Activated T-cell treated with anti-CD3 and anti-CD28 coated beads for 4 hours (primary cell): ENCODE measurements at regions not wholly inside any gene's neighbourhood (a gene's known extent, or its start where the extent isn't known, plus 50 kb on each side); places are given as distances from the start of the nearest gene placed in this dataset.
"Not testable (repeated sequence)": the region's sequence is repeated elsewhere in the genome, so short reads cannot be mapped to it uniquely, and the experiment has no call there.

Experiments used
- DNase-seq: peaks from one replicate; pipeline ENCODE4 v3.0.0-alpha.2; 2020

DNA sequence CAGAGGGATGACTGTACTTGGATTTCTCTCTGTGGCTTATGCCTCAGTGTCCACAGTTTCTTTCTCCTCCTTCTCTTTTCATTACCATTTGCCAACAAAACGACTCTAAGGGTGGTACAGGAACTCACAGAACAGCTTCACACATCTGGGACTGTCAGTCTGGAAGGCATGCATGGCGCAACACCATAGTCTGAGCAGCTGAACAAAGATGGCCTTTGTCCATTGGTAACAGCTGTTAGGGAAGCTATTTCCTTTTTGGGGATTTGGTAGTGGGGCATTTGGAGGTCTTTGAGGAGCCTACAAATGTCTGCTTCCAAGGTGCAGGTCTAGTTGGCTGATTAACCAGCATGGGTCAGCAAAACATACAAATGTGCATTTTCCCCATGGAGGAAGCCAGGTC lies 81.4 kb upstream of the PCDH8 start:
- no peak for DNase-seq

DNA sequence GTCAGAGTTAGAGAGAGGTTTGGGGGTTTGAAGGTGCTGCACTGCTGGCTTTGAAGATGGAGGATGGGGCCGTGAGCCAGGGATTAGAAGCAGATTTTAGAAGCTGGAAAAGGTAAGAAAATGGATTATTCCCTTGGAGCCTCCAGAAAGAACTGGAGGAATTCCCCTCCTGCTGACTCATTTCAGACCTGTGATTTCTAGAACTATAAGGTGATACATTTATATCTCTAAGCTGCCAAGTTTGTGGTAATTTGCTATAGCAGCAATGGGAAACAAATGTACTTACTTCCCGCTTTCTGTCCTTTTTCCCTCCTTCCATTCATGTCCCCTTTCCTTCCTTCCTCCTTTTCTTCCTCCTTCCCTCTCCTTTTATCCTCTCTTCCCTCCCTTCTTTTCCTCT lies 78.5 kb upstream of the PCDH8 start:
- no peak for DNase-seq

DNA sequence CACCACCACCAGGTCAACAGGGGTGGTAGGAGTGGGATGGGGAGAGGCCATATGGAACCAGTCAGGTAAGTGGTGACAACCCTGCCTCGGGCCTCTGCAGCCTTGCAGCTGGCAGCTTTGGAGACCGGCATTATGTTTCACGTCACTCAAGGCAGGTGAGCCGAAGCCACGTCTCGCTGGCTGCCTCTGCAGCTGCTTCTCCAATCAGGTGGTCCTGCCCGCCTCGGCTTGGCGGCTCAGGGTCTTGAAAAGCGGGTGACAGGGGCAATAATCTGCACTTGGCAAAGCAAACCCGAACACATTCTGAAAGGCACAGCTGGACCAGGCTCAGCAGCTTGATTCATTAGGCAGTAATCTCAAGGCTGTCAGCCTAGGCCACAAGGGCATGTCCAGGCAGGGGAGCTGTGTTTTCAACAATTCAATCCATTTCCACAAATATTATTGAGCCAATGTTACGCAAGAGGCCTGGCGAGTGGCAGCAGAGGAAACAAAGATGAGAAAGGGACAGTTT lies 77.4 kb upstream of the PCDH8 start:
- DNase-seq: no peak

- DNase-seq: no peak
Observed at GRCh38 chr13:52925251-52925650, 76.8 kb upstream of the PCDH8 start.

DNA sequence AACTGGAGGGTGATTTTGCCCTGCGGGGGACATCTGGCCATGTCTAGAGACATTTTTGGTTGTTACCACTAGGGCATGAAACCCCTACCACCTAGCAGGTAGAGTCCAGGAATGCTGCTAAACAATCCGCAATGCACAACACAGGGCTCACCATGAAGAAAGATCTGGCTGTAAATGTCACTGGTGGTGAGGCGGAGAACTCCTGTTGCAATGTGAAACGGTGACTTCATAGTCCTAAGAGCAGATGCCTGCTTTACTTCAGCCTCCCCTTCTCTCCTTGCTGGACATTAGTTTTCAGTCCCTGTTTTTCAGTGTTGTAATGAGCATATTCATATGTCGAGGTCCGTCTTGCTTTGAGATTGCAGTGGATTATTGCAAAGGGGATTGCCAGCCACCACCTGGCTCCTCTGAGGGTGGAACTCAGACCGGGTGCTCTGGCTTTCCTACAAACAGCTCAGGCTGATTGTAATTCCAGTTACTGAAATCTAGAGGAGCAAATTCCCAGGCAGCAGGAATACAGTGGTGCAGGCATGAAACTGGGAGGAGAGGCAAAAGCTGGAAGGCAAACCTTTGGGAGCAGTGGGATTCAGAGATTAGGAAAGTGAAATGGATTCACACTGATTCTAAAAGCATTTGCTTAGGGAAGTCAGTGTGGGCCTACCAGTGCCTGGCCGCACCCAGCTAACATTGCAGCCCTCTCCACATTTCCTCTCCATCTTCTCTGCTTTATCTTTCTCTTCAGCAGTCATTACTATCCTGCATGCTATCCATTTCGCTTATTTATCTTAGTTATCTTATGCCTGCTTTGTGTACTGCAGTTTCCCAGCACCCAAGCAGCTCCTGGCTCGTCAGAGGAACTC lies 76.1 kb upstream of the PCDH8 start:
- DNase-seq: no peak

DNA sequence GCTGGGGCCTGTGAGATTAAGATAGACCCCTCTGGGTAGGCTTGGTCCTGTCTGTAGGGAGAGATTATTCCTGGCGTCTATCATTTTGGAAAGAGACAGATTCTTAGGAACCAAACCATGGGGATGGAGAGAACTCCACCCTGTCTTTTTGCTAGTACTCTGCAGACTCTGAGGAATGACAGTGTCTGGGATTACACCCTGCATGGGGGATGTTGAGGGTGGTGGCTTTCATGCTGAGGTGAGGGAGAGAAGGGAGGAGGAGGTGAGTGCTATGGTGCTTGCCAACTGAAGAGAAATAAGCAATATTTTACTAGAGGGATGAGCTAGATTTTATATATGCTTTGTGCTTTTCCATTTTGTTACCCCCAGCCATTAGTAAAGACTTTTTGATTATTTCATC lies 74.5 kb upstream of the PCDH8 start:
- DNase-seq: no peak

DNA sequence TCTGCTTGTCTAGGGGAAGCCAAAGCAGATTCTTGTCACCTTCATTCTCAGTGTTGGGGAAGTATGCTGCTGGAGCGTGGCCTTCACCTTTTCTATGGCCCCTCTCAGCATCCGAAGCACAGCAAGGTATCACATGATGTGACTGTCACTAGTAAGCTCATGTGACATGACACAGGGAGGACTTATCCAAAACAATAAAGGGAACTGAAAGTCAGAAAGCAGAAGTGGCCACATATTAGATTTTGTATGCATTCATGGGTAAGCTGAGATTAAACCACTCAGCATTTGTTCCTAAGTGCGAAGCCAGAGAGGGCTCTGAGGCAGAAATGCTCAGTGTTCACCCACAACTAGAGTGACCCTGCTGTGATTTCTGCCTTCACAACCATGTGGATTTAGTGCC lies 72.8 kb upstream of the PCDH8 start:
- DNase-seq: no peak

- DNase-seq: no peak
Observed at GRCh38 chr13:52916486-52916990, 68.1 kb upstream of the PCDH8 start.

- DNase-seq: no peak
Observed at GRCh38 chr13:52911340-52911739, 62.9 kb upstream of the PCDH8 start.

DNA sequence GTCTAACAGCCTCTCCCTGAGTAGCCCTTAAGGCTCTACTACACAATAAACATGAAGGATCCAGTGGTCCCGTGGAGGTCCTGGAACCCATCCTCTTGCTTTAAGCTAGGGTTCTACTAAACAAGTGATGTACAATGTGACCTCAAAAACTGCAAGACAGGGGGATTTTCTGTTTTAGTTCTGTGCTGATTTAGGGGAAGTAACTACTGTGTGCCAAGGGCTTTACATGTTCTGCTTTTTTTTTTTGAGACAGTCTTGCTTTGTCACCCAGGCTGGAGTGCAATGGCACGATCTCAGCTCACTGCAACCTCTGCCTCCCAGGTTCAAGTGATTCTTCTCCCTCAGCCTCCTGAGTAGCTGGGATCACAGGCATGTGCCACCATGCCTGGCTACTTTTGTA lies 61.9 kb upstream of the PCDH8 start:
- not testable (repeated sequence) for DNase-seq

DNA sequence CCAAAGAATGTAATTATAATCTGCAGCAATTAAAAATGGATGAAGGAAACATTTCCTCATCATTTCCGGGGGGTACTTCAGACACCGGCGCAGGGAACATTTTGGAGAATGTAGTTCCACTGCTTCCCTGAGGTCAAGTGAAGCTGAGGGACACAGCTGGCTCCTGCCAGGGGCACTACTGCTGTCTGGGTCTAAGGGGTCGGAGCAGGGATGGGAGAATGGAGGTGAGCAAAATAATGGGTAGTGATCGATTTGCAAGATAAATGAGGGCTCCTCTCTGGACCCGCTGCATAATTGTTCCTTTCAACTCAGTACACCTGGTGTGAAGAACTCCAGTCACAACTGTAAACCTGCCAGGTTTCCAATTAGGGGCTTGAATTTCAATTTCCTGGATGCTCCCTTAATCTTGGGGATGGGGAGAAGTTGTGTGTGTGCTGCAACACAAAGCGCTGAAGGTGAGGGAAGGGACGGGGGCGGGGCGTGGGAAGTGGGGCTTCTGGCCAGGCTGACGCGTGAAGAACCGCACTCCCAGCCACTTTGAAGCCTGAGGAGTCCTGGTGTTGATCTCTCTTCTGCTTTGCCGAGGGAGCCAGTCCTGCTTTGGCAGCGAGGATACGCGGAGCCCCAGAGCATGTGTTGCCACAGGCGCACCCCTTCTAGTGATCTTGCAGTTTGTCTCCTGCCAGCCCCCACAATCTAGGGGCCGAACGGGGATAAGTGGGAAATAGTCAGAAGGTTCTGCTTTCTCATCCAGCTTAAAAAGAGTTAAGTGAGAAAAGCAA lies 57.9 kb upstream of the PCDH8 start:
- DNase-seq: no peak

DNA sequence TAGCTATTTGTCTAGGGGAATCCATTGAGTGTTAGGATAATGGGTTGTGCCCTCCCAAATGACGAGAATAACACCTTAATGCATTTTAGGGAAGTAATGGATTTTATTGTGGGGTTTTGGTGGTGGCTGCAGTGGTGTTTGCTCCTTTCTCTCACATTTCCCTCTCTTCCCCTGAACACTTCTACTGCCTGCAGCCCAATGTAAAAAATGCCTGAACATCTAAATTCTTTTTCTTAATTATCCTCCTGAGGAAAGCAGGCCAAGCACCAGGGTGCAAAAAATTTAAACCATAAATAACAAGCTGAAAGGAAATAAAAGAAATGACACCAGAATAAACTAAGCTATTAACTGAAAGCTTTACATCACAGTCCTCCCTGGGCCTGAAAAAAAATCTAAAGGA lies 57.3 kb upstream of the PCDH8 start:
- no peak for DNase-seq

DNA sequence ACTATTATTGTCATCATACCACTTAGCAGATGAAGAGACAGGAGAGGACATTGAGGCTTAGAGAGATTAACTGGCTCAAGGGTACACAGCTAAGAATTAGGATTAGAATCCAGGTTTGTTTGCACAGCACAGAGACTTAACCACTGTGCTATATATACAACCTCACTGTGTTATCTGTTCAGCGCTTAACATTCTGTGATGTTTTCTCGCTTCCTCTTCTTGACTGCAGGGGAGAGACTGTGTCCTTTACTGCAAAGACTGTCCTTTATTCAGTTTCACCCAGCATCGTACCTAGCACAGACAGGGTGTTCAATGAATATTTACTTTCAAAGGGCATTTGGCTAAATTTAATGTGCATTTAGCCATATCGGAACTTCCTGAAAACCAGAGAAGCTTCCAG lies 54.9 kb upstream of the PCDH8 start:
- no peak for DNase-seq

GRCh38 chr13:52899206-52899605 lies 50.8 kb upstream of the PCDH8 start:
- no peak for DNase-seq
